Thyroid gland (tissue), 4 donors: ENCODE measurements at regions not wholly inside any gene's neighbourhood (a gene's known extent, or its start where the extent isn't known, plus 50 kb on each side); places are given as distances from the start of the nearest gene placed in this dataset.

Experiments
- CTCF ChIP-seq, 6 experiments: fragments of 200-600 bp in 3 of 6; fragments of 450-650 bp in 3 of 6; sonication (generic) in 3 of 6; IDR thresholded peaks; one replicate each; pipeline ENCODE4 v1.5.1; 2016 to 2019; ENCODE audit warnings: antibody characterized with exemption in 6 of 6, mild to moderate bottlenecking in 2 of 6, inconsistent platforms in 1 of 6, moderate library complexity in 1 of 6
- POLR2A ChIP-seq, 2 donors: fragments of 450-650 bp; IDR thresholded peaks; one replicate each; pipeline ENCODE4 v1.6.1; 2017; ENCODE audit warnings: antibody characterized with exemption in 2 of 2, mild to moderate bottlenecking in 2 of 2, moderate library complexity in 1 of 2

- TF ChIP-seq CTCF (IDR thresholded peaks at IDR 0.05) (no peak), POLR2A (IDR thresholded peaks at IDR 0.05) (no peak)
Observed at GRCh38 chr15:70188286-70188685, 90.6 kb upstream of the TLE3 start.
